NCI-H82 (cell line): ENCODE measurements at regions not wholly inside any gene's neighbourhood (a gene's known extent, or its start where the extent isn't known, plus 50 kb on each side); places are given as distances from the start of the nearest gene placed in this dataset.
A peak's percentile ranks its signal among the peaks of the same experiment; 100 is the strongest.

Source experiments
- DNase-seq: peaks from one replicate; lab custom pipeline; 2025; lab: John Stamatoyannopoulos, UW

GRCh38 chr6:133754298-133754697 lies 134.6 kb upstream of the TCF21 start:
- DNase-seq, result no peak

- DNase-seq, result no peak
Measured at GRCh38 chr6:133756078-133756695, 132.7 kb upstream of the TCF21 start.

- no peak for DNase-seq
Measured at GRCh38 chr6:133757335-133757734, 131.6 kb upstream of the TCF21 start.

- DNase-seq, result no peak
Measured at GRCh38 chr6:133758815-133759335, 130.0 kb upstream of the TCF21 start.

GRCh38 chr6:133759524-133759923 lies 129.4 kb upstream of the TCF21 start:
- DNase-seq, result no peak

- no peak for DNase-seq
Measured at GRCh38 chr6:133761706-133762105, 127.2 kb upstream of the TCF21 start.

- no peak for DNase-seq
Measured at GRCh38 chr6:133764008-133764753, 124.7 kb upstream of the TCF21 start.

- no peak for DNase-seq
Measured at GRCh38 chr6:133764754-133765208, 124.1 kb upstream of the TCF21 start.

- DNase-seq, result no peak
Measured at GRCh38 chr6:133767357-133767970, 121.4 kb upstream of the TCF21 start.

- peak; percentile 19 for DNase-seq
Measured at GRCh38 chr6:133768656-133769295, 120.1 kb upstream of the TCF21 start.

- DNase-seq, result no peak
Measured at GRCh38 chr6:133769463-133769862, 119.5 kb upstream of the TCF21 start.

GRCh38 chr6:133772567-133772966 lies 116.3 kb upstream of the TCF21 start:
- no peak for DNase-seq

- no peak for DNase-seq
Measured at GRCh38 chr6:133773776-133774175, 115.1 kb upstream of the TCF21 start.

GRCh38 chr6:133774356-133774755 lies 114.6 kb upstream of the TCF21 start:
- DNase-seq, result no peak

- DNase-seq, result no peak
Measured at GRCh38 chr6:133778414-133779130, 110.3 kb upstream of the TCF21 start.

- no peak for DNase-seq
Measured at GRCh38 chr6:133779916-133780695, 108.8 kb upstream of the TCF21 start.

GRCh38 chr6:133786016-133786415 lies 102.9 kb upstream of the TCF21 start:
- DNase-seq, result no peak

- no peak for DNase-seq
Measured at GRCh38 chr6:133787122-133787521, 101.8 kb upstream of the TCF21 start.

- no peak for DNase-seq
Measured at GRCh38 chr6:133787859-133788505, 100.9 kb upstream of the TCF21 start.

- DNase-seq, result no peak
Measured at GRCh38 chr6:133788556-133788955, 100.4 kb upstream of the TCF21 start.
